Activated naive CD4-positive, alpha-beta T cell (primary cell): ENCODE measurements at regions not wholly inside any gene's neighbourhood (a gene's known extent, or its start where the extent isn't known, plus 50 kb on each side); places are given as distances from the start of the nearest gene placed in this dataset.
"Not testable (repeated sequence)": the region's sequence is repeated elsewhere in the genome, so short reads cannot be mapped to it uniquely, and the experiment has no call there.

Source experiments
- DNase-seq, 4 experiments: peaks; one replicate each; lab custom pipeline; 2025; lab: John Stamatoyannopoulos, UW

- not testable (repeated sequence) for DNase-seq
These were observed 711.3 kb downstream of the LTN1 start for GRCh38 chr21:28281357-28281756.

DNA sequence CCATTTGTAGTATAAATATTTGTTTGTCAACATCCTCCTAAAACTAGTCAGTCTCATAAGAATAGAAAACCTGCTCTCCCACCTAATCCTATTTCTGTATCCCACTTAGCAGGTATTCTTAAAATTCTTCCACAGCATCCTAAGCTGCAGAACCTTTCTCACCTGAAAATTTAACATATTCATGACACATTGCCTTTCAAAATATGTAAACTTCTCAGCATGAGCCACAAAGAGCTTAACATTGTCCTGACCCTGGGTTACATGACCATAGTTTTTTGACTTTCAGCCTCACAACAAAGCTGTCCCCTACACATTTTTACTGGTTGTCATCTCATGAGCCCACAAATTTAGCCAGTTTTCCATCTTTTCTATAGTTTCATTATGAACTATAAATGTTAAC, 712.1 kb downstream of the LTN1 start:
- no peak for DNase-seq

DNA sequence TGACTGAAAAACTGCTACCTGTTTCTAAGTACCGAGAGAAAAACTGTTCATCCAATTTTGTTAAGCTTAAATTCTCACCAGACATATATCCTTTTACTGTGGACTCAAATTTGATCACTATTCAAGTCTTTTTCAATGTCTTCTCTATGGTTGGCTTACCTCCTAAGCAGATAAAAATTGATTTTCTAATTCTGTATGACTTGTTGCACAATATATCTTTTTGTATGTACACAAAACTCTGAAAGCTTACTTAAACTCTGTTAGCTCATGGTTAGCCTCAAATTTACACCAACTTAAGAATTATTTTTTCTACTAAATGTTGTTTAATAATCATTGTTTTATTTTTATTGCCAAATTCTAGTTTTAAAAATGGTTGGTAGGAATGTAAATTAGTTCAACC, 715.4 kb downstream of the LTN1 start:
- no peak for DNase-seq

GRCh38 chr21:28272272-28272992, 720.2 kb downstream of the LTN1 start:
- DNase-seq, result no peak

GRCh38 chr21:28269173-28269572, 723.5 kb downstream of the LTN1 start:
- DNase-seq, result no peak

DNA sequence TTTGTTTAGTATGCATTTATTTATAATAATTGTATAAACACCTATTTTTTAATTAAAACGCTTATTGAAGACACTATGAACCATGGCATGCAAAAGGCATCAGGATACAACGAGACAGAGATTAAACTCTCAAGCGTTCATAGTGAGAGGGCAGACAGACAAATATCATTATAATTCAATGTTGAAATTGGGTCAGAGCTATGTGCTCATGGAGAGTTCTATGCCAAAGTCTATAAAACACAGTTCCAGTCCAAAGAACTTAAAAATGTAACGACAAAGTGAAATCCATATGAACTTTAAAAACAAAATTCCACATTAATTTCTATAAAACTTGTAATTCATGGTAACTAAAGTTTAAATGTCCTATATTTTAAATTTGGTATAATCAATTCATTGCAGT, 724.0 kb downstream of the LTN1 start:
- no peak for DNase-seq

GRCh38 chr21:28267449-28267848, 725.2 kb downstream of the LTN1 start:
- DNase-seq, result no peak

- no peak for DNase-seq
These were observed 726.6 kb downstream of the LTN1 start for GRCh38 chr21:28266061-28266460.

DNA sequence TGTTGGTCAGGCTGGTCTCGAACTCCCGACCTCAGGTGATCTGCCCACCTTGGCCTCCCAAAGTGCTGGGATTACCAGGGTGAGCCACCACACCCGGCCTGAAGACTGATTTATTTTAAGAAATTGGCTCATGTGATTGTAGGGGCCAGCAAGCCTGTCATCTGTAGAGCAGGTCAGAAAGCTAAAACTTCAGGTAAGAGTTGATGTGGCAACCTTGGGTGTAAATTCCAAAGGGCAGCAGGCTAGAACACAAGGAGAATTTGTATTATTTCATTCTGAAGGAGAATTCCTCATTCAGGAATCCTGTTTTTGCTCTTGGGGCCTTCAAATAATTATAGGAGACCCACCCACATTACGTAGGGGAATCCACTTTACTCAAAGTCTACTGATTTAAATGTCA, 728.7 kb downstream of the LTN1 start:
- DNase-seq, result no peak

- no peak for DNase-seq
These were observed 731.4 kb downstream of the LTN1 start for GRCh38 chr21:28261298-28261697.

GRCh38 chr21:28257276-28257675, 735.4 kb downstream of the LTN1 start:
- DNase-seq, result no peak

- DNase-seq, result no peak
These were observed 735.8 kb downstream of the LTN1 start for GRCh38 chr21:28256837-28257236.

DNA sequence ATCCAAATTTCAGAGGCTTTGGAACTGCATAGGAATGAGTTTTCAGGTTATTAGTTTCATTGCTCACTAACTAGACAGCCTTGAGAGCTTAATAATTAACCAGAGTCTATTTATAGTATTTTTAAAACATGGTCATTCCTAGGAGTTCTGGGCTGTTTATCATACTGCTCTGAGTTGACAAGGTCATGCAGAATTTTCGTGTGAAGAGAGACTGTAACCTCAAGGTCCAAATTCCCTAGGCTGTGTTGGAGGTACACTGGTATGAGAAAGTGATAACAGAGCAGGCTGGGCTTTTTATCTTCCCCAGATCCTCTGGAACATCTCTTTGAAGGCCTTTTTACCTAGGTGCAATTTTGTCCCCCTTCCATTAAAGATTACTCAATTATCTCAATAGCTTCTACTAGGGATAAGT, 736.3 kb downstream of the LTN1 start:
- DNase-seq, result no peak

DNA sequence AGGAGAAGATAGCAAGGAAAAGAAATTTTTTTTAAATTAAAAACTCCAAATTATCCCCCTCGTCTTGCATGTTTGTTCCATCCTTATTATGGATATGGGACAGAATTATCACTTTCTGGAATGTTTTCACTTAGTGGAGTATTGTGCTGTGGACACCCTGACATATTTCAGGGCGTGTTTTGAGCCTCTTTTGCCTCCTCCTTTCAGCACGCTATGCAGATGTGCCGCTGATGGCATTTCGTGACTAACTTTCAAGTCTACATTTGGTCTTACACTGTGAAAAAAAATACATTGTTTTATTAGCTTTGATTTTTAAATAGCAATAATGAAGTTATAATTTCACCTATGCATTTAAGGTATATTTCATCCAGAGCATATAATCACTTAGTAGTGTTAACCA, 738.7 kb downstream of the LTN1 start:
- DNase-seq, result no peak

GRCh38 chr21:28253338-28253737, 739.3 kb downstream of the LTN1 start:
- no peak for DNase-seq

- DNase-seq, result no peak
These were observed 739.7 kb downstream of the LTN1 start for GRCh38 chr21:28252928-28253327.

GRCh38 chr21:28250946-28251345, 741.7 kb downstream of the LTN1 start:
- DNase-seq, result no peak

- DNase-seq, result no peak
These were observed 745.1 kb downstream of the LTN1 start for GRCh38 chr21:28247454-28248020.

DNA sequence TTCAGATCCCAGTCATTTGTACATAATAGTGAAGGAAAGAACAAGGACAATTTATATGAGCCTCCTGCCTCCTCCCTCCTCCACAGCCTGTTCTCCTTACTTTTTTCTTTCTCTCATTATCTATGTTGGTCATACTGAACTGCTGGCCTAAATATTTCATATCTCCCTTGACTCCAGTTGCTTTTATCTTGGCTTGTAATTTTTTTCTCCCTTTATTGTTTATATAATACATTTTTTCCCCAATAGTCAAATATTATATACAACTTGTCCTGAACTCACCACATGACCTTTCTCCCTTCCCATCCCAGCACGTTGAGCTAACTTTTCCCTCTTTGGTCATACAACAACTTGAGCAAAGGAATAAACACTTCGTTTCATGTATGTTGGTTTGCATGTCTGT, 752.1 kb downstream of the LTN1 start:
- DNase-seq, result no peak

- DNase-seq, result no peak
These were observed 753.3 kb downstream of the LTN1 start for GRCh38 chr21:28239340-28239739.

GRCh38 chr21:28237661-28238060, 755.0 kb downstream of the LTN1 start:
- no peak for DNase-seq

DNA sequence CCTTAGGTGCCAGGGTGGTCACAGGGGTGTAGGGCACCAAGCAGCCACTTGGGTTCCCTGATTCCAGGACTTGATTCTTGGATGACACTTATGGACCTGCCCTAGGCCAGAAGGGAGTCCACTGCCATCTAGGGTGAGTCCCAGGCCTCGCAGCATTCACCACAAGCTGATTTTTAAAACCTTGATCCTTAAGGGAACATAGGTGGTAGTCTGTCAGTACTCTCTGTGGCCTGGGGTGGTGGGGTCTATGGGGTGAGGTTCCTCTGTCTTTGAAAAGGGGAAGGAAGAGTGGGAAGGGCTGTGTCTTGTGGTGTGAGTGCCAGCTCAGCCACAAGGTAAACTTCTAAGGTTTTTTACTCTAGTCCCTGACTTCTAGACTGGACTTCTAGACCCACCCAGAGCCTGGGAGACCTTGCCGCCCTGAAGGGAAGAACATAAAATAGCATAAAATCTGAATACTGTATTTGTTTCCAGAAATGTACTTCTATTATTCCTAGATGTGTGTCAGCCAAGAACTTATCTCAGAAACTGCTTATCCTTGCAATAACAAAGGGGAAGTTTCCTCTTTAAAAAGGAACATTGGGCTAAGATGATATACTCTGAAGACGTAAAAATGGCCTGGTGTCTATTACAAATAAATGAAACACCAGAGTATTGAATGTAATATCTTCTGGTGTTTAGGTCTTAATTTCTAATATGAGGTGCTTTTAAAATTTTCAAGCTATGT, 757.3 kb downstream of the LTN1 start:
- DNase-seq, result no peak

GRCh38 chr21:28234326-28234725, 758.4 kb downstream of the LTN1 start:
- no peak for DNase-seq
